ENCODE measurements at regions not wholly inside any gene's neighbourhood (a gene's known extent, or its start where the extent isn't known, plus 50 kb on each side); places are given as distances from the start of the nearest gene placed in this dataset.

DNA sequence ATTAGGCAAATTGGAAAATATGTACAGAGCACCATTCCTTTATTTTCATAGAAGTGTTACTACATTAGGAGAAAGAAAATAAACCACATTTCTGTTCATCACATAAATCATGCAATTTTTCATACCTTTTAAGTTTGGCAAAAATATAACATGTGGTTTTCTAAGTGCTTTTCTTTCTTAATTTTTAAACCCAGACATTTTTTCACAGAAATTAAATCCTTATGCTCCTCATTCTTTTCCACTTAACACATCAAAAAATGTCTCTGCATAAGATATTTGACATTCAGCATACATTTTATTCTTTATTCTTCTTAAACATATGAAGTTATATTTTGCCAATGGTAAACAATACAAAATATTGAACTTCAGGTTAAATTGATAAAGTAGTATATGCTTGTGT is 826.6 kb upstream of the SLIT2 start:
- H3K9me3 ChIP-seq (ENCODE audit: insufficient read depth, low read depth, low read length): no peaks in the 10 kb centered on the region
- TF ChIP-seq EZH2phosphoT487 (IDR thresholded peaks at IDR 0.05; ENCODE audit: borderline replicate concordance): no peak
- TF ChIP-seq, protein P1, sequence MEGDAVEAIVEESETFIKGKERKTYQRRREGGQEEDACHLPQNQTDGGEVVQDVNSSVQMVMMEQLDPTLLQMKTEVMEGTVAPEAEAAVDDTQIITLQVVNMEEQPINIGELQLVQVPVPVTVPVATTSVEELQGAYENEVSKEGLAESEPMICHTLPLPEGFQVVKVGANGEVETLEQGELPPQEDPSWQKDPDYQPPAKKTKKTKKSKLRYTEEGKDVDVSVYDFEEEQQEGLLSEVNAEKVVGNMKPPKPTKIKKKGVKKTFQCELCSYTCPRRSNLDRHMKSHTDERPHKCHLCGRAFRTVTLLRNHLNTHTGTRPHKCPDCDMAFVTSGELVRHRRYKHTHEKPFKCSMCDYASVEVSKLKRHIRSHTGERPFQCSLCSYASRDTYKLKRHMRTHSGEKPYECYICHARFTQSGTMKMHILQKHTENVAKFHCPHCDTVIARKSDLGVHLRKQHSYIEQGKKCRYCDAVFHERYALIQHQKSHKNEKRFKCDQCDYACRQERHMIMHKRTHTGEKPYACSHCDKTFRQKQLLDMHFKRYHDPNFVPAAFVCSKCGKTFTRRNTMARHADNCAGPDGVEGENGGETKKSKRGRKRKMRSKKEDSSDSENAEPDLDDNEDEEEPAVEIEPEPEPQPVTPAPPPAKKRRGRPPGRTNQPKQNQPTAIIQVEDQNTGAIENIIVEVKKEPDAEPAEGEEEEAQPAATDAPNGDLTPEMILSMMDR (conservative IDR thresholded peaks at IDR 0.05; ENCODE audit: low read length): no peak
- no peaks in the 10 kb centered on the region for H3K27me3 ChIP-seq (ENCODE audit: insufficient read depth, low read length, poor library complexity, severe bottlenecking)
- H3K4me1 ChIP-seq (ENCODE audit: insufficient read depth, low read length, poor library complexity, severe bottlenecking): no peaks in the 10 kb centered on the region
- no peaks in the 10 kb centered on the region for H3K36me3 ChIP-seq (ENCODE audit: insufficient read depth, low read length)
- H3K9me2 ChIP-seq (replicated peaks; ENCODE audit: low read depth, low read length): no peaks in the 10 kb centered on the region
- H4K20me1 ChIP-seq (ENCODE audit: insufficient read depth, low read length, poor library complexity, severe bottlenecking): no peaks in the 10 kb centered on the region
- no peaks in the 10 kb centered on the region for H3K79me2 ChIP-seq (ENCODE audit: insufficient read depth, low read length)
- no peak overlapping the region for H2AFZ ChIP-seq (ENCODE audit: low read length)
- no peak overlapping the region for H3K4me3 ChIP-seq (ENCODE audit: low read length, poor library complexity, severe bottlenecking)
- H3F3A ChIP-seq (ENCODE audit: low read depth): no peaks in the 10 kb centered on the region
- no peak overlapping the region for H3K9ac ChIP-seq (ENCODE audit: low read depth, low read length, poor library complexity, severe bottlenecking)
- H3K4me2 ChIP-seq (ENCODE audit: low read depth, low read length, poor library complexity, severe bottlenecking): no peak overlapping the region

DNA sequence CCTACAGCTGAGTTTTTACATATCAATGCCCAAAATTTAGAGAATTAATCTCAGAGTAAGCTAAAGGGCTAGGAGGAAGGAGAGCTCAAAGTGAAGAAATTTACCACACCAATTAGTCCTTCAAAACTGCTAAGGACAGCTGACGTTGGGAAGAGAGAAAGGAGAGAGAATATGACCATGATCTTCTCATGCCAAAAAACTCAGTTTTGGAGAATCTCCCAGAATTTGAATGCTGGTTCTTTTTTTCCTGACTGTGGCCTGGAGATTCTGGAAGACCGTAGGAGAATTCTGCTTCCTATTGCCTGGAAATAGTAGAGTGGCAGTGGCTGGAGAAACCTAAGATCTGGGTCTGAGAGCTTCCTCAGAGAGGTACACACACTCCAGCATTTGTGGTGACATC is 834.4 kb upstream of the SLIT2 start:
- no peaks in the 10 kb centered on the region for H3K27me3 ChIP-seq (ENCODE audit: insufficient read depth, low read length, poor library complexity, severe bottlenecking)
- H3K9me3 ChIP-seq (ENCODE audit: insufficient read depth, low read depth, low read length): no peaks in the 10 kb centered on the region
- no peaks in the 10 kb centered on the region for H4K20me1 ChIP-seq (ENCODE audit: insufficient read depth, low read length, poor library complexity, severe bottlenecking)
- H3K9ac ChIP-seq (ENCODE audit: low read depth, low read length, poor library complexity, severe bottlenecking): no peak overlapping the region
- no peak overlapping the region for H2AFZ ChIP-seq (ENCODE audit: low read length)
- H3F3A ChIP-seq (ENCODE audit: low read depth): no peaks in the 10 kb centered on the region
- H3K4me1 ChIP-seq (ENCODE audit: insufficient read depth, low read length, poor library complexity, severe bottlenecking): no peaks in the 10 kb centered on the region
- TF ChIP-seq, protein P1 (conservative IDR thresholded peaks at IDR 0.05; ENCODE audit: low read length): no peak
- TF ChIP-seq EZH2phosphoT487 (IDR thresholded peaks at IDR 0.05; ENCODE audit: borderline replicate concordance): no peak
- H3K79me2 ChIP-seq (ENCODE audit: insufficient read depth, low read length): no peaks in the 10 kb centered on the region
- no peak overlapping the region for H3K4me3 ChIP-seq (ENCODE audit: low read length, poor library complexity, severe bottlenecking)
- no peaks in the 10 kb centered on the region for H3K9me2 ChIP-seq (replicated peaks; ENCODE audit: low read depth, low read length)
- H3K4me2 ChIP-seq (ENCODE audit: low read depth, low read length, poor library complexity, severe bottlenecking): no peak overlapping the region
- no peaks in the 10 kb centered on the region for H3K36me3 ChIP-seq (ENCODE audit: insufficient read depth, low read length)

- TF ChIP-seq, protein P1 (conservative IDR thresholded peaks at IDR 0.05; ENCODE audit: low read length): no peak
- TF ChIP-seq EZH2phosphoT487 (IDR thresholded peaks at IDR 0.05; ENCODE audit: borderline replicate concordance): no peak
- Histone ChIP-seq H3K79me2 (ENCODE audit: insufficient read depth, low read length) (no peaks in the 10 kb centered on the region), H3K9me2 (replicated peaks; ENCODE audit: low read depth, low read length) (no peaks in the 10 kb centered on the region), H3K9me3 (ENCODE audit: insufficient read depth, low read depth, low read length) (no peaks in the 10 kb centered on the region), H4K20me1 (ENCODE audit: insufficient read depth, low read length, poor library complexity, severe bottlenecking) (no peaks in the 10 kb centered on the region), H3K27me3 (ENCODE audit: insufficient read depth, low read length, poor library complexity, severe bottlenecking) (no peaks in the 10 kb centered on the region), H3K9ac (ENCODE audit: low read depth, low read length, poor library complexity, severe bottlenecking) (no peak overlapping the region), H3K4me1 (ENCODE audit: insufficient read depth, low read length, poor library complexity, severe bottlenecking) (no peaks in the 10 kb centered on the region), H3F3A (ENCODE audit: low read depth) (no peaks in the 10 kb centered on the region), H3K4me2 (ENCODE audit: low read depth, low read length, poor library complexity, severe bottlenecking) (no peak overlapping the region), H3K4me3 (ENCODE audit: low read length, poor library complexity, severe bottlenecking) (no peak overlapping the region), H2AFZ (ENCODE audit: low read length) (no peak overlapping the region), H3K36me3 (ENCODE audit: insufficient read depth, low read length) (no peaks in the 10 kb centered on the region)
These were observed 835.6 kb upstream of the SLIT2 start for GRCh38 chr4:19416146-19416545.

Data from Loucy (cell line).